ENCODE measurements at regions not wholly inside any gene's neighbourhood (a gene's known extent, or its start where the extent isn't known, plus 50 kb on each side); places are given as distances from the start of the nearest gene placed in this dataset.

DNA sequence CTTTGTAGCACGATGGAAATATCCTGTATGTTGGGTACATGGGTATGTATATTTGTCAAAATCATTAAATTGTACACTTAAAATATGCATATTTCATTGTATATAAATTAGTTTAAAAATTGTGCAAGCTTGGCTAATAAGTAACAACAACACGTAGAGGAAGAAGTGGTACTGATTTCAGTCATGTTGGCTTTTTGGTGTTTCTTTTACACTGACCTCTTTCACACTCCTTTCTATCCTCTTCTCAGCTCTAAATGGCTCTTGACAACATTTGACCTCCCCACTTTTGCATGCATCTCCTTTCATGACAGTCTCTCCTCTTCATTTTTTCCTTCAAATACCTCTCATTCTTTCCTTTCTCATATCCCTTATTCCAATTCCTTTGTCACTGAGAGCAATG, 801.4 kb upstream of the ZEB2 start:
- TF ChIP-seq, protein P1, sequence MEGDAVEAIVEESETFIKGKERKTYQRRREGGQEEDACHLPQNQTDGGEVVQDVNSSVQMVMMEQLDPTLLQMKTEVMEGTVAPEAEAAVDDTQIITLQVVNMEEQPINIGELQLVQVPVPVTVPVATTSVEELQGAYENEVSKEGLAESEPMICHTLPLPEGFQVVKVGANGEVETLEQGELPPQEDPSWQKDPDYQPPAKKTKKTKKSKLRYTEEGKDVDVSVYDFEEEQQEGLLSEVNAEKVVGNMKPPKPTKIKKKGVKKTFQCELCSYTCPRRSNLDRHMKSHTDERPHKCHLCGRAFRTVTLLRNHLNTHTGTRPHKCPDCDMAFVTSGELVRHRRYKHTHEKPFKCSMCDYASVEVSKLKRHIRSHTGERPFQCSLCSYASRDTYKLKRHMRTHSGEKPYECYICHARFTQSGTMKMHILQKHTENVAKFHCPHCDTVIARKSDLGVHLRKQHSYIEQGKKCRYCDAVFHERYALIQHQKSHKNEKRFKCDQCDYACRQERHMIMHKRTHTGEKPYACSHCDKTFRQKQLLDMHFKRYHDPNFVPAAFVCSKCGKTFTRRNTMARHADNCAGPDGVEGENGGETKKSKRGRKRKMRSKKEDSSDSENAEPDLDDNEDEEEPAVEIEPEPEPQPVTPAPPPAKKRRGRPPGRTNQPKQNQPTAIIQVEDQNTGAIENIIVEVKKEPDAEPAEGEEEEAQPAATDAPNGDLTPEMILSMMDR (IDR thresholded peaks at IDR 0.05), result no peak
- TF ChIP-seq POLR2AphosphoS5 (IDR thresholded peaks at IDR 0.05) (no peak), POLR2A (IDR thresholded peaks at IDR 0.05) (no peak)
